ENCODE measurements at regions not wholly inside any gene's neighbourhood (a gene's known extent, or its start where the extent isn't known, plus 50 kb on each side); places are given as distances from the start of the nearest gene placed in this dataset.
"Not testable (repeated sequence)": the region's sequence is repeated elsewhere in the genome, so short reads cannot be mapped to it uniquely, and the experiment has no call there.

DNA sequence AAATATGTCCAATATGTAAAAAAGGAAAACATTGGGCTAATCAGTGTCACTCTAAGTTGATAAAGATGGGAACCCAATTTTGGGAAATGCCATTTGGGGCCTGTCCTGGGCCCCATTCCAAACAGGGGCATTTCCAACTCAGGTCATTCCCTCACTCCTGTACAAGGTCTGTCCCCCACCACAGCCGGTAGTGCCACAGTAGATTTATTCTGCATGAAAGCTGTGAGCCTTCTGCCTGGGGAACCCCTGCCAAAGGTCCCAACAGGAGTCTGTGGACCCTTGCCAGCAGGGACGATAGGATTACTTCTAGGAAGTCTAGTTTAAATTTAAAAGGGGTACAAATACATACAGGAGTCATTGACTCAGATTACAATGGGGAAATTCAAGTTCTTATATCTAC lies 317.6 kb upstream of the GNPDA2 start:
- DNase-seq, result no peak

DNA sequence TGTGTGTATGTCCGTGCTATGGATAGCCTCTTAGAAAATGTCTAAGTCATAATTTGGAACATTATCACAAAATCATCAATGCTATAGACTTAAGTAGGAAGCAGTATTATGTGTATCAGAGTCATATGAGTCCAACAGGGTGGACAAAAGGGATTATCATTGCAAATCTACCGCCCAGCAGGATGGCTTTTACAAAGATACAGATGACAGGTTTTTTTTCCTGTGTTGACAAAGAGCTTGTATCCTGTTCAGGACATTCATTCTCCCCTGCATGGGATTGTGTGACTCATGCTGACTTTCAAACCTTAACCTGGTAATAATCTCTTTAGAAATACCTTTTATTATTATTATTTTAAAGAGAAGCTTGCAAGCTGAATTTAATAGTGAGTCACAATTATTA lies 310.3 kb upstream of the GNPDA2 start:
- DNase-seq, result no peak

DNA sequence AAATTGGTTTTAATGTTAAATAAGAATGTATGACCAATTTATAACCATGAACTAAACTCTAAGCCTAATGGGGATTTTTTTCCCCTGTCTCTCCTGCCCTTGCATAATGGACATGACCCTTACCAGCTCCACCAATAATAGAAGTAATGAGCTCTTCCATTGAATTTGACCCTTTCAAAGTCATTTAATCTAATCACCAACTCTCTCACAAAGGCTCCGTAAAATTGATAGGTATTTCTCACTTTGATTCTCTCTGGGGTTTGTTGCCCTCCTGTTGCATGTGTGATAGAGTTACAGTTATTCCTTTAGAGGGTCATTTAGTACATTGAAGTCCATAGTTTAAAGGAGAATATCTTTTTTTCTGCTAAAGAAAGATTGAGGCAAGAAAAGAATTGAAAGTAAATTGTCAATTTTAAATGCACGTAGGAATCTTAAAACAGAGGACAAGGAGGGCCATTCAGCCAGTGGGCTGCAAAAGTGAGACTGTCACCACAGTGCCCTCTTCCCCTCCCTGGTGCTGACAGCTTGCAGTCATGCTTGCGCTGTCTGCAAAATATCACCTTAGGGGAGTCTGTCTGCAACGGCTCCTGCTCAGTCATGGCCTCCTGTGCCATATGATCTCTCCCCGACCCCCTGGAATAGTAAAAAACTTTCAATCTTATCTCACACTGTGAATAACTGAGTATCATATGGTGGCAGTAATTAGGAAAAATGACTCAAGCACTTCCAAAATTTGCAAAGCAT lies 307.5 kb upstream of the GNPDA2 start:
- no peak for DNase-seq

DNA sequence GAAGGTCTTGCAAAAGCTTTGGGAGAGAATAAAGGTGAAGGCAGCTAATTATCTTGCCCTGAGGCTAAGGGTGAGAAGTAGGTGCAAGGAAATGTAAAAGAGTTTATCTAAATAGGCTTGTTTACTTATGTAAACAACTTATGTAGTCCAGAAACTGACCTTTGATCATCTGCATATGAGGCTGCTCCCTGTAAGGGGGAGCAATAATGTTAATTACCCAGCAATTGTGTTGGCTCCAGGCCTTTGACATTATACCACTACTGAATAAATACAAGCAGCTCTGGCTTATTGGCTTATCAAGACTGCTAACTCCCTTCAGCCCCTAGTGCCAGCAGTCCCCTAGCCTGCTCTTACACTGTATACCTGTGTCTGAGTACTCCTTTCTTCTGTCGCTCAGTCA lies 303.7 kb upstream of the GNPDA2 start:
- no peak for DNase-seq

DNA sequence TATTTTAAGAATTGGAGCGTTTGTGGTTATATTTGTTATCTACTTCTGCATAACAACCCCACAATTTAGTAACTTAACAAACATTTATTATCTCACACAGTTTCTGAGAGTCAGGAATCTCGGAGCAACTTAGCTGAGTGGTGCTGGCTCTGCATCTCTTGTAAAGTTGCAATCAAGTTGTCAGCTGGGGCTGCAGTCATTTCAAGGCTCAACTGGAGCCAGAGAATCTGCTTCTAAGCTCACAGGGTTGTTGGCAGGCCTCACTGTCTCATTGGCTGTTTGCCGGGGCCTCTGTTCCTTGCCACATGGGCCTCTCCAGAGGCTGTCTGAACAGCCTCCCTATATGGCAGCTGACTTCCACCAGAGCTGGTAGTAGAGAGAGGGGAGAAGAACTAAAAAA lies 281.2 kb upstream of the GNPDA2 start:
- DNase-seq, result no peak

DNA sequence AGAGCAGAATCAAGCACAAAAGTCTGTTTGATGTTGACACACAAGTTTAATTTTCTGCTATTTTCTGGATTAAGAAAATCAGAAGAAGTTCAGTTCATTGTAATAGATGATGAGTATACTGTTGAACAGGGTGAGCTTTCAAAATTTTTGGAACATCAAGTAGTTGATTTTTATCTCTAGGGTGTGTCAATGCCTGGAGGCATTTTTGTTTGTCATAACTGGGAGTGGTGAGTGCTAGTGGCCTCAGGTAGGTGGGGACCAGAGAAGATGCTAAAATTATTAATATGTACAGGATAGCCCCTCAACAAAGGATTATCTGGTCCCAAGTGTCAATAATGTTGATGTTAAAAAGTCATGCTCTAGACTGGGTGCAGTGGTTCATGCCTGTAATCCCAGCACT lies 279.7 kb upstream of the GNPDA2 start:
- no peak for DNase-seq

DNA sequence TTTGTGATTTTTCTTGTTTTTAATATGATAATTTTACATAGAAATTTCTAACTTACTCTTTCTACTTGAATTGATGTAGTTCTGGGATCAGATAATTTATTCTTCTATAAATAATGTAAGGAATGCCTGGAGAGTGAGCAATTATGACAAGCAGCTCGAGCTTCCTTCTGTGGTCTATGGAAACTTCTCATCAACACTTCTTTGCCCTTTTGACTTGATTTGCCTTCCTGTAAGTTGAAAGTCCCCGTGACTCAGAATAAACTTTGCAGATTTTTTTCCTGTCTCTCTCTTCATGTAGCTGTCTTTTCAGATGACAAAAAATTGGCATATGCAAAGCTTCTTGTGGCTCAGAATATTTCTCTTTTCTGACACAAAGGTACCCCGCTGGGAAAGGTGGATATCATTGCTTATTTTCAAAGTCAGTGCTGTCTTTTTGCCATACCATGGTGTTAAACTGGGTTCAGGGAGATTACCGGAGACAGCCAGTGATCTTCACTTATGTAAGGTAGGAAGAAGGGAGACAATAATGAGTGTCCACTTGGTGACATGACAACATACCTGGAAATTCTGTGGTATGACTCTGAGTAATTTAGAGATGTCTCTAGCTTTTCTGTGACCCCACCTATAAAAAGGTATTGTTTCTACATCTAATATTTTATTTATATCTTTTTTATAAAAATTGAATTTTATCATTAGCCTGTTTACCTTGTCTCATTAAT lies 278.6 kb upstream of the GNPDA2 start:
- no peak for DNase-seq

DNA sequence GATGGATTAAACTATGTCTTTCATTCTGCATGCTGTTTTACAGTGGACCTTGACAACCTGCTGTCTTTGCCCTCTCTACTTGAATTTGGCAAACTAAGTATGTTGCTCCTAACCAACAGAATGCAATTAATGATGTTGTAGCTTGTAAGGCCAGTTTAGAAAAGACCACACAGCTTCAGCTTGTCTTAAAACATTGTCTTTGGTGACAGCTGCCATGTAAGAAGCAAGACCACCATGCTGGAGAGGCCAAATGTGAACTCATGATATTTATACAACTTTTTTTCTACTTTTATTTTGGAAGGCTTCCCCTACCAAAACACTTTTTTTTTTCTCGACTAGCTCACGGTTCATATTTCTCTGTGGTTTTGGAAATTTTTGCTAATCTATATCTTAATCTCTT lies 278.0 kb upstream of the GNPDA2 start:
- no peak for DNase-seq

DNA sequence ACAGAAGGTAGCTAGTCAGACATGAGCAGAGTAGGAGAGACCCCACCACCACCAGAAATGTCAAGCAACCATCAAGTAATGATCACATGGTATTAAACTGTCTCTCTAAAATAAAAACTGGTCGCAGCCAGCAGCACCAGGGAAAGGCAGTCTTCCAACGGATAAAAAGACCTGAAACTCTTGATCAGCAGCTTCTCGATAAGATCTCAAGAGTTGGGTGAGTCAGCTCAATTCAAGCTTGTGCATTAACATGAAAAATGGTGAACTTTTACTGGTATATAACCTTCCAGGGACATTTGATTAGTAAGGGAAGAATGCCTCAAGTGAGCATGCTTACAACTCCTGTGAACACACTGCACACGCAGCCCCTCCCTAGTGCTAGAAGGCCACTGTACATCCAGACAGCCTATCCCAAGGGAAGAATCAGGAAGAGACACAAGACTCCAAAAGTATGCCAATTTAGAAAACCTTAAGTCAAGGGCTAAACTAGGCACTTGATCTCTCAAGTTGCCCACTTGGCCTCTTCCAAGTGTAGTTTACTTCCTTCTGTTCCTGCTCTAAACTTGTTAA lies 270.0 kb upstream of the GNPDA2 start:
- no peak for DNase-seq

DNA sequence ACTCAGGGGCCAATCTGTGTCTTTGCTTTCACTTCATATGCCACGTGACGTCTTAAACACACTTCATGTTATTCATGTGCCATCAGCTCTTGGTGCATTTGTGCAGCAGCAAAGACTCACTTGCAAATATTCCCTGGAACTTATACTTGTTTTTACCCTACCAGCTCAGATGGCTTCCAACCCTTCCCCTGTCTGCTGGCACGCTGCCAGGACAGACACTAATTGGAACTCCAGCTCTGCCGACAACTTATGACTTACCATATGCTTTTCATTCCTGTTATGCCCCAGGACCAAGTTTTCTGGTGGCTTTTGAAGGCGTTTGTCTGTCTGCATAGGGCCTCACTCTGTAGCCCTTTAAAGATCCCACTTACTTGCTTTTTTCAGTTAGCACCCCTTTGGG lies 261.7 kb upstream of the GNPDA2 start:
- no peak for DNase-seq

DNA sequence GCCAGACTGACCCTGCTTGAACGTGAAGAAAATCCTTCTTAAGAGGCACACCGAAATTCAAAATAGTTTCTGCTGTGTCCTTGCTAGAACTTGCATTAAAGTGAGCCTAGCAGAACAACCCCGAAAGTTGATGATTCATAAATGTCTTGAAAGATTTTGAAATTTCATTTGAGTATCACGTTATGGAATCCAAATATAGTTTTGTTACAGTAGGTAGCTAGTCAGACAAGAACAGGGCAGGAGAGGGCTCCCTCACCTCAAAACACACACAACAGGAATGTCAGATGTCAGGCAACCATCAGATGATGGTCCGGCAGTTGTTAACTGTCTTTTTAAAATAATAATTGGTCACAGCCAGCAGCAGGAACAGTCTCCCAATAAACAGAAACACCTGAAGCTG lies 259.6 kb upstream of the GNPDA2 start:
- DNase-seq, result no peak

DNA sequence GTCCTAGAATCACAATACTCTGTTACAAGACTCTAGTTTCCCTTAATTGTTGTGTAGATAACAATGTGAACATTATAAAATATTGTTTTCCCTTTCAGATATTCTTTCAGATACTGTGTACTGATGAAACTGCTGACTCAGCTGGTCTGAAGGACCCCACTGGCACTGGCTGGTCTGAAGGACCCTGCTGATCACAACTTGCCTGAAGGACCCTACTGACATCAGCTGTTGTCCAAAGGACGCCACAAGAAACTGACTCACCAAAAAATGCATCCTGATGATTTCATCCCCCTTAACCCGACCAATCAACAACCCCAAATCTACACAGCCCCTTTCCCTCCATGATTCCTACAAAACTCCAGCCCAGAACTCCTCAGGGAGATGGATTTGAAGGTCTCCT lies 258.8 kb upstream of the GNPDA2 start:
- DNase-seq, result no peak

DNA sequence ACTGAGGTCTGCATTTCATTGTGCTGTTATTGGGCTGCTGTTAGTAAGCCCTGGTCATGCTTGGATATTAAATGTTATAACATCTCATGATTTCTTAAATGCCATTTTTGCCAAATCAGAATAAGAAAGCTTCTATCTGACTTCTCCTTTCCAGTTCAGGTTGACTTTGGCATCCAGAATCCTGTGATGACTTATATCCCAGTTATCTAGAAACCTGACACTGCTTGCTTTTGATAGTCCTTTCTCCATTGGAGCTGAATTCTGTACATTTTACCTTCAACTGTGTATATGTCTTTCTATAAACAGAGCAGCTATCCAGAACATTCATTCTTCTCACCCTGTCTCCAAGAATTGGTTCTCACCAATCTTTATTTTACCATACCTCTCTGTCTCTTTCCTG lies 257.7 kb upstream of the GNPDA2 start:
- no peak for DNase-seq

DNA sequence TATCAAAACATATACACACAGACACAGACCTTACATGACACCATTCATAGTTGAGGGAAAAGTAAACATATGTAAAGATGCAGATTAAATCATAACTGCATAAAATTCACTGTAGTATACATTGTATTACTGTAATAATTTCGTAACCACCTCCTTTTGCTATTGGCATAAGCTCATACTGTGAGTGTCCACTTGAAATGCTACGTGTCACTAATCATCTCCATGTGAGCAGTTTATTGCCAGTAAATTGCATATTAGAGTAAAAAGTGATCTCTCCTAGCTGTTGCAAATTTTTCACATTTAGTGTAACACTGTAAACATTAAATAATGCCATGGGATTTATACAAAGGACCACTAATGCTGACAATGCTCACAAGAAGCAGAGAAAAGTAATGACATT lies 256.7 kb upstream of the GNPDA2 start:
- DNase-seq, result no peak

DNA sequence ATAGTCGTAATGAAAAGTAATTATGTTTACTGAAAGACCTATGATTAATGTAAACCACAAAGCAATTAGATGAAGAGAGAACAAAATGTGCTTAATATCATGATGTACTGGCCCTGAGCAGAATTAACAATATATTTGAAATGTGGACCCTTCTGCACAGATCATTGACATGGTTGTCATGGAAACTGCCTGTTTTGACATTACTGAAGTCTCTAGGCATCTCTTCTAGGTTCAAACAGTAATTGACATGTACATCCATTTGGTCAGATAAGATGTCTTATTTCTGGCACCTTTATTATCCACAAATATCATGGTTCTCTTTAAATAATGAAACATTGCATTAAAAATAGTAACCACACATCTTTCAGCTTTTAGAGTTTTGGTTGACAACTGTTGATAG lies 251.7 kb upstream of the GNPDA2 start:
- DNase-seq, result no peak

DNA sequence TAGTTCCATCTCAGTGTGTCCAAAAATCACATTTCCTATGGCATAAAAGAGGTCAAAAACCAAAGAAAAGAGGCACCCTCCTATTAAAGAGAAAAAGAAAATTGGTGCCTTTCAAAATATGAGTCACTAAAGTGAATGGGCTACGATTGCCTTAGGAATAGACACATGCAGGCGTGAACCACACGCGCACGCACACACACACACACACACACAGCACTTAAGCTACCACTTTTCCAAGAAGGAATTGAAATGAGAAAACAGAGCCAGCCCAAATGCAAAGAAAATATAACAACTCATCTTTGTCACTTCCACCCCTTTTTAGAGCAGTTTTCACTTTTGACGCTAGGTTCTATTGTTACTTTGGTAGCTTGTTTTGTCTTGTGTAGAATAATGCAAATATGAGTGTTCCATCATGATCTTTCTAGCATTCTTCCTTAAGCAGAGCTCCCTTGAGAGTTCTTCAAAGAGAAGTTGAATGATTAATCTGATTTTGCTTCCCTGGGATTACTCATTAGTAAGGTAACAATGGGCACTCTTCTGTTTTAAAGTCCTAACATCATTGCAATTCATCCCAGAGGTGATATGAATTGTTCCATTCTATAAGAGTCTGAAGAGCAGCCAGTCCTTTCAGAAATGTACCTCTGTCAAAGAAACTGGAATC lies 239.2 kb upstream of the GNPDA2 start:
- DNase-seq, result no peak

DNA sequence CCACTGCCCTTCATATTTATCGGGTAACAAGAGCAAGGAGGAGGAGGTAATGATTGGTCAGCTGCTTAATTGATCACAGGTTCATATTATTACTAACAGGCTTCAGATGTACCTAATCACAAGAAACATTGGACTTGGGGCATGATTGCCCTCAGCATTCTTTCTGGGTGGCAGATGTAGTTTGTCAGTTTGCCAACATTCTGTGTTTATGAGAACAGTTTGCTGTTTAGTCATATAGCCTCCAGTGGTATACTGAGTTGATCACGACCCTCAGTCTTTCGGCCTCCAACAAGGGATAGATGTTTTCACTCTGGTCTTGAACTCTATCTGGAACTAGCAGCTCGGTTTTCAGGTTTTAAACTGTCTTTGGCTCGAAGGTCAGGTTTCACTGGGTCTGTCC lies 237.7 kb upstream of the GNPDA2 start:
- DNase-seq, result not testable (repeated sequence)

DNA sequence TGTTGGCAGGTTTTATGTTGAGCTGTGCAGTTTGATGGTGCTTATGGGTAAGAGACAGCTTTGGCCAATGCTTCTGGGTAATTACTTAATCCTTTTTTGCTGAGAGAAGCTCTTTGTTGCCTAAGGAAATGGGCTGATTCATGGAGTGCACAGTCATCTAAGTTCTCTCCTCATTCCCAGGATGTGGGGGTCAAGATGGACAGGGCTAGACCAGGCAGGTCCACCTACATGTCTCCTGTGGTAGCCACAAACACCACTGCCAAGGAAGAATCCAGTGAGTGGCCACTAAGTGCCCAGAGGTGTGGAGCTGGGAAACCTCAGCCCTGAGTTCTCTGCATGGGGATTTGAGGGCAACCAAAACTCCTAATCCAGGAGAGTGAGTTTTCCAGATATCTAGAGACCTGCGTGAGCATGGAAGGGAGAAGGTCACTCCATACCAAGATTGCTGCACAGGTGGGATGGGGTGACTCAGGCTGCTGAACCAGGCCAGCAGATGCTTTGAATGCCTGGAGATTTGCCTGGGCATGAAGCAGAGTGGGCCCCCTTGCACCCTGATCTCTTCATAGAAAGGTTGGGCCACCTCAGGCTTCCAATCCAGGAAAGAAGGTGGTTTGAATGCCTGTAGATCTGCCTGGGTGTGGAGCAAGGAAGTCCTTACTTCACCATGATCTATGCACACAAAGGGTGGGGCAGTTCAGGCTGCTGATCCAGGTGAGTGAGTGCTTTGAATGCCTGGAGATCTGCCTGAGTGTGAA lies 234.8 kb upstream of the GNPDA2 start:
- DNase-seq, result no peak

DNA sequence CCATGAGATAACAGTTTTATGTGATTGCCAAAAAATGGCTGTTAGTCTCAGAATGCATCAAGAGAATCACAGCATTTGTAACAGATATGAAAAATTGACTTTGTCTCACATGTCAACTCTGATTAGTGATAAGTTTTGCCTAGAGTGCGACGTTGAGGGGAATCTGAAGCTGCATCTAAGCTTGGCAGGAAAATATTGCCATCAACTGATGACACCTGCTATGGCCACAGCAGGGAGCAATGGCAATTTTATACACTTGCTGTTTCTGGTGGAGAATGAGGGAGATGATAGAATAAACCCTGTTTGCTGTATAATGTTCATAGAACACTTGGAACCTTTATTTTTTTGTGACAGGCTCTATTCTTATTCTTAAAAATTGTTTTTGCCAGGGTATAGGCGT lies 205.4 kb upstream of the GNPDA2 start:
- DNase-seq, result no peak

DNA sequence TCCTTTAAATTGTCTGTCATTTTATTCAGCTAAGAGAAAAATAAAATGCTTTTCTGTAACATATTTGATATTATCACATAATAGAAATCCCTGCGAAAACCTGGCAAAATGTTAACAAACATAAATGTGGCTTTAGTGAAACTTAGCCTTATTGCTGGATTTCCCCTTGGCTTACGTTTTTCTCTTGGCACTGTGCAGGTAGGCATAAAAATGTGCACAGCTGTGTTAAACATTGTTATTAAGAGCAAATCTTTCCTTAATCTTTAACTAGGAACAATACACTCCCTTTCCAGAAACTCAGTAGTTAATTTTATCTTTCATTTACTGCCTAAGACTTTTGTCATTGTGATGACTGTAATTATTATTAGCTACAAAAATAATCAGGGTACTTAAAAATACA lies 202.4 kb upstream of the GNPDA2 start:
- no peak for DNase-seq

DNA sequence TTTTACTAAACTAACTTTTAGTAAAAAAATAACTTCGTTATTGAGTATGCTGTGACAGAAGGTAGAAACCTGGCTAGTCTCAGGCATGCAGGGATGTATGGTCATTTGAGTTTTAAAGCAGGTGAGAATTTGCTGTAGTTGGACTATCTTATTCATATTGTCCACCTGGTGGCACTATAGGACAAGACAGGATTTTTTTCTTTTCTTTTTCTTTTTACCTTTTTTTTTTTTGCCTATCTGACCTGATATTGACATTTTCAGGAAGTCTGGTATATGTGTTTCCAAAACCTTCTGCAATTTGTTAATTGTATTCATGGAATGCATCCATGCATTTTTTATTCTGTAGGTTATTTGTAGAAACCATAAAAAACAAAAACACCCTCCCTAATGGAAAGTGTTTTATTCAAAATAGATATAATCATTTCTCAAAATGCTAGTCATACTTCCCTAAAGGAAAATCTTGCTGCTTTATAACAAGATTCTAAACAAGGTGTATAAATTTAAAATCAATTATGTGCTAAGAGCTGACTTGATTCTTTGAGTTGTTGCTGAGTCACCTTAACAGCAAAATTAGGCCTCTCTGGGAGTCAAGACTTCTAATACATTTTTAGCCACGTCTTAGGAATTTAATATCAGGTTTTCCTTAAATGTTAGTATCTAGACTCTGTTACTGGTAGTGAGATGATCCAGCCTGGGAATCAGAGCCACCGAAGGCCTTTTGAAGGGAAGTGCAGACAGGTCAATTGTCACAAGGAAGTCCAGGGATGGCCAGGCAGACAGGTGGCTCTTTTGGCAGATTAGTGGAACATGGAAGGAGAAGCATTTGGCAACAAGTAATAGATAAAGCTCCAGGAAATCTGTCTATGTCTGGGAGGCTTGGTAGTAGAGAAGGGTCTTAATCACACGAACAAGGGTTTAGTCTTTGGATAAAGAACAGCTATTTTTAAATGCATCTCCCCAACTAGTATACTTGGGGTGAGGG lies 201.3 kb upstream of the GNPDA2 start:
- DNase-seq, result peak; percentile 29 to 40

DNA sequence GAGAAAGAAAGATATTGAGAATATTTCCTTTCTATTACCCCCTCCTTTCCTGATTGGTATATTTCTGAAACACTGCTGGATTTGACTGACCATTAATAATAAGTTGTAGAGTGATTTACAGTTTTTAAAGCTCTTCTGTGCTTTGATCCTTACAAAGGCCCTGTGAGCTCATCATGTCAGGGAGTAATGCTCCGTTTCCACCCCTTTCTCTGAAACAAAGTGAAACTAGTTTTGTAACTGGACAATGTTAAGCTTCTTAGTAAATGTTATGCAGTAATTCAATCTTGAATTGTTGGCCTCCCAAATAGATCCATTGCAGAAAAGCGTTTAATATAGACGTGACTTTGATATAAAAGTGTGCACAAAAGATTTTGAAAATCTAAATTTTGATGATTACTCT lies 190.1 kb upstream of the GNPDA2 start:
- DNase-seq, result no peak

Data from Kasumi-1 (cell line).